Liver (tissue), 3 donors: ENCODE measurements at regions not wholly inside any gene's neighbourhood (a gene's known extent, or its start where the extent isn't known, plus 50 kb on each side); places are given as distances from the start of the nearest gene placed in this dataset.

Experiments
- FOXA1 ChIP-seq: IDR thresholded peaks from 2 replicates; pipeline ENCODE4 v1.6.1; 2016; ENCODE audit warnings: antibody characterized with exemption
- GABPA ChIP-seq, 2 donors: IDR thresholded peaks in 1 of 2; conservative IDR thresholded peaks in 1 of 2; 2 replicates each; pipeline ENCODE4 v1.6.1; 2016; ENCODE audit warnings: antibody characterized with exemption in 2 of 2, mild to moderate bottlenecking in 1 of 2, moderate library complexity in 1 of 2
- JUND ChIP-seq, 2 donors: IDR thresholded peaks; 2 replicates each; pipeline ENCODE4 v1.6.1; 2016; ENCODE audit warnings: antibody characterized with exemption in 2 of 2
- RAD21 ChIP-seq, 2 donors: IDR thresholded peaks; 2 replicates each; pipeline ENCODE4 v1.6.1; 2016; ENCODE audit warnings: antibody characterized with exemption in 2 of 2, mild to moderate bottlenecking in 2 of 2
- SP1 ChIP-seq: IDR thresholded peaks from 2 replicates; pipeline ENCODE4 v1.6.1; 2018; ENCODE audit warnings: antibody characterized with exemption, mild to moderate bottlenecking
- TAF1 ChIP-seq: conservative IDR thresholded peaks from 2 replicates; pipeline ENCODE4 v1.6.1; 2016; ENCODE audit warnings: antibody characterized with exemption, mild to moderate bottlenecking
- TF ChIP-seq, protein P1 (sequence below): fragments of 150-350 bp; IDR thresholded peaks from 2 replicates; pipeline ENCODE4 v1.5.1; 2017; ENCODE audit warnings: improper control_type of control experiment, low read depth, low read length; ENCODE audit not compliant: missing input control
- TF ChIP-seq, protein P2 (sequence below): IDR thresholded peaks from 2 replicates; pipeline ENCODE4 v1.6.1; 2016; ENCODE audit warnings: antibody characterized with exemption, mild to moderate bottlenecking
- TF ChIP-seq, protein P3 (sequence below): IDR thresholded peaks from 2 replicates; pipeline ENCODE4 v1.6.1; 2016; ENCODE audit warnings: antibody characterized with exemption
- donor health status: healthy.
- donor health status: healthy.

DNA sequence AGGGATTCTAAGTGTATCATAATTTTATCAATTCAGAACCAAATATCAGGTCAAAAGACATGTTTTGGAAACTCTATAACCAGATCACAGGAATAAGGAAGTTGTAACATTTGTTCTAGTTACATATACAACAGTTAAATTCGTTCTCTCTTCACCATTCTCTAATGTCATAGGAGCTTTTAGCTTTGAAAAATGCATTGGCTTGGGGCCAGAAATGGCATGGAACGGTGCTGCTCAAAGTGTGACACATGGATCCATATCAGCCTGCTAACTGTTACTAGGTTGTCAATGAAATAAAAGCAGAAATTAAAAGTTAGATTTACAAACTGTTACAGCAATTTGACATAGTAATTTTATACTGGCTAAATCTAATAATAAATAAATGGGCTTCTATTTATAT, 120.3 kb downstream of the LCA5 start:
- no peak for TF ChIP-seq RAD21 (IDR thresholded peaks at IDR 0.05)
- TF ChIP-seq, protein P1, sequence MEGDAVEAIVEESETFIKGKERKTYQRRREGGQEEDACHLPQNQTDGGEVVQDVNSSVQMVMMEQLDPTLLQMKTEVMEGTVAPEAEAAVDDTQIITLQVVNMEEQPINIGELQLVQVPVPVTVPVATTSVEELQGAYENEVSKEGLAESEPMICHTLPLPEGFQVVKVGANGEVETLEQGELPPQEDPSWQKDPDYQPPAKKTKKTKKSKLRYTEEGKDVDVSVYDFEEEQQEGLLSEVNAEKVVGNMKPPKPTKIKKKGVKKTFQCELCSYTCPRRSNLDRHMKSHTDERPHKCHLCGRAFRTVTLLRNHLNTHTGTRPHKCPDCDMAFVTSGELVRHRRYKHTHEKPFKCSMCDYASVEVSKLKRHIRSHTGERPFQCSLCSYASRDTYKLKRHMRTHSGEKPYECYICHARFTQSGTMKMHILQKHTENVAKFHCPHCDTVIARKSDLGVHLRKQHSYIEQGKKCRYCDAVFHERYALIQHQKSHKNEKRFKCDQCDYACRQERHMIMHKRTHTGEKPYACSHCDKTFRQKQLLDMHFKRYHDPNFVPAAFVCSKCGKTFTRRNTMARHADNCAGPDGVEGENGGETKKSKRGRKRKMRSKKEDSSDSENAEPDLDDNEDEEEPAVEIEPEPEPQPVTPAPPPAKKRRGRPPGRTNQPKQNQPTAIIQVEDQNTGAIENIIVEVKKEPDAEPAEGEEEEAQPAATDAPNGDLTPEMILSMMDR = no peak
- TF ChIP-seq TAF1 = no peak
- TF ChIP-seq SP1 = no peak
- TF ChIP-seq JUND (IDR thresholded peaks at IDR 0.05) = no peak
- no peak for TF ChIP-seq GABPA (IDR thresholded peaks at IDR 0.05 in 1 of 2, conservative IDR thresholded peaks at IDR 0.05 in 1 of 2)
- TF ChIP-seq, protein P2, sequence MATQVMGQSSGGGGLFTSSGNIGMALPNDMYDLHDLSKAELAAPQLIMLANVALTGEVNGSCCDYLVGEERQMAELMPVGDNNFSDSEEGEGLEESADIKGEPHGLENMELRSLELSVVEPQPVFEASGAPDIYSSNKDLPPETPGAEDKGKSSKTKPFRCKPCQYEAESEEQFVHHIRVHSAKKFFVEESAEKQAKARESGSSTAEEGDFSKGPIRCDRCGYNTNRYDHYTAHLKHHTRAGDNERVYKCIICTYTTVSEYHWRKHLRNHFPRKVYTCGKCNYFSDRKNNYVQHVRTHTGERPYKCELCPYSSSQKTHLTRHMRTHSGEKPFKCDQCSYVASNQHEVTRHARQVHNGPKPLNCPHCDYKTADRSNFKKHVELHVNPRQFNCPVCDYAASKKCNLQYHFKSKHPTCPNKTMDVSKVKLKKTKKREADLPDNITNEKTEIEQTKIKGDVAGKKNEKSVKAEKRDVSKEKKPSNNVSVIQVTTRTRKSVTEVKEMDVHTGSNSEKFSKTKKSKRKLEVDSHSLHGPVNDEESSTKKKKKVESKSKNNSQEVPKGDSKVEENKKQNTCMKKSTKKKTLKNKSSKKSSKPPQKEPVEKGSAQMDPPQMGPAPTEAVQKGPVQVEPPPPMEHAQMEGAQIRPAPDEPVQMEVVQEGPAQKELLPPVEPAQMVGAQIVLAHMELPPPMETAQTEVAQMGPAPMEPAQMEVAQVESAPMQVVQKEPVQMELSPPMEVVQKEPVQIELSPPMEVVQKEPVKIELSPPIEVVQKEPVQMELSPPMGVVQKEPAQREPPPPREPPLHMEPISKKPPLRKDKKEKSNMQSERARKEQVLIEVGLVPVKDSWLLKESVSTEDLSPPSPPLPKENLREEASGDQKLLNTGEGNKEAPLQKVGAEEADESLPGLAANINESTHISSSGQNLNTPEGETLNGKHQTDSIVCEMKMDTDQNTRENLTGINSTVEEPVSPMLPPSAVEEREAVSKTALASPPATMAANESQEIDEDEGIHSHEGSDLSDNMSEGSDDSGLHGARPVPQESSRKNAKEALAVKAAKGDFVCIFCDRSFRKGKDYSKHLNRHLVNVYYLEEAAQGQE = no peak
- TF ChIP-seq, protein P3, sequence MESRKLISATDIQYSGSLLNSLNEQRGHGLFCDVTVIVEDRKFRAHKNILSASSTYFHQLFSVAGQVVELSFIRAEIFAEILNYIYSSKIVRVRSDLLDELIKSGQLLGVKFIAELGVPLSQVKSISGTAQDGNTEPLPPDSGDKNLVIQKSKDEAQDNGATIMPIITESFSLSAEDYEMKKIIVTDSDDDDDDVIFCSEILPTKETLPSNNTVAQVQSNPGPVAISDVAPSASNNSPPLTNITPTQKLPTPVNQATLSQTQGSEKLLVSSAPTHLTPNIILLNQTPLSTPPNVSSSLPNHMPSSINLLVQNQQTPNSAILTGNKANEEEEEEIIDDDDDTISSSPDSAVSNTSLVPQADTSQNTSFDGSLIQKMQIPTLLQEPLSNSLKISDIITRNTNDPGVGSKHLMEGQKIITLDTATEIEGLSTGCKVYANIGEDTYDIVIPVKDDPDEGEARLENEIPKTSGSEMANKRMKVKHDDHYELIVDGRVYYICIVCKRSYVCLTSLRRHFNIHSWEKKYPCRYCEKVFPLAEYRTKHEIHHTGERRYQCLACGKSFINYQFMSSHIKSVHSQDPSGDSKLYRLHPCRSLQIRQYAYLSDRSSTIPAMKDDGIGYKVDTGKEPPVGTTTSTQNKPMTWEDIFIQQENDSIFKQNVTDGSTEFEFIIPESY = no peak
- TF ChIP-seq FOXA1 = no peak
